Kasumi-1 (cell line): ENCODE measurements at regions not wholly inside any gene's neighbourhood (a gene's known extent, or its start where the extent isn't known, plus 50 kb on each side); places are given as distances from the start of the nearest gene placed in this dataset.
"Not testable (repeated sequence)": the region's sequence is repeated elsewhere in the genome, so short reads cannot be mapped to it uniquely, and the experiment has no call there.

Experiments
- DNase-seq, 2 experiments: peaks; one replicate each; lab custom pipeline; 2025; lab: John Stamatoyannopoulos, UW

DNA sequence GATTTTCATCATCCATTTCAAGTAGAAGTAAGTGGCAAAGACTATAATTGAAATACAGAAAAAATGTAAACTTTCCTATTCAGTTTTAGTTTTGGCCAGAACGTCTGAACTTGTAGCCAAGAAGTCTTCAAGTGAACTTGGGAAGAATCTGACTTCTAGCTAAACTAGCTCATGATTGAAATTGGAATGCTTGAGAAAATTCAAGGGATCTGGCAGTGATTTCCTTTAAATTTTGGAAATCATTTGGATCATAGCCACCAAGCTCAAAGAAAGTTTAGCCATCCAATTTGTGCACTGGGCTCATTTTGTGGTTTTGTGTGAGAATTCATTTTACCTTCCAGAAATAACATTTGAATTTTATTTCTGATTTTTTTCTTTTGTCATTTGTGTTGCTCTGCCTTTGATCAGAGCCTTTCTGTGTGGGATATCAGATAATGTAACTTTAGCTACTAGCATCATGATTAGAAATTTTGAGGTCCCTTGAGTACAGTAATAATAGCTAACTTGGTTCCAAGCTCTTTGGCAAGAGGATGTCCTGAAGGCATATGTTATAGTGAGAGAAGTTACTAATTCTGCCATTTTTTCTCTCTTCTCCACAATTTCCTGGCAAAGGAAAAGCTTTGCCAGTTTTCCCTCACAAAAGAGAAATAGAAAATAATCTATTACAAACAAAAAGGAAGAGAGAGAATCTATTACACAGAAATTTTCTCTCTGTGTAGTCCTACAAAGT, 2123.7 kb upstream of the RAG2 start:
- no peak for DNase-seq

DNA sequence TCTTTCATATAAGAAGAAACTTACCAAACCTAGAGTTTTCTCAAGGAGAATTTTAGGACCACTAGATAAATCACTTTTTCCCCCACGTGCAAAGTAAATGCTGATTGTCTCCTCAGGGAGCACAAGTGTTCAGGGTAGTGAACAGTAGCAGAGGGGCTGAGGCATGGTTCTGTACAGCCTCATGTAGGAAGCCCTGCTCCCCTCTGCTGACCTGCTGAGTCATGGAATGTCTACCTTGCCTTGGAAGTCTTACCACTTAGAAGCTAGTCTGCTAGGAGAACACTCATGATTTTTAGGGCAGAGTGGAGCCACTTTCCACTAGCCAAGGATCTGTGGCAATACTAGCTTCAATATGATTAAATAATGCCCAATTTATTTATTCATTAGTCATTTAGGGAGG, 2120.6 kb upstream of the RAG2 start:
- no peak for DNase-seq

DNA sequence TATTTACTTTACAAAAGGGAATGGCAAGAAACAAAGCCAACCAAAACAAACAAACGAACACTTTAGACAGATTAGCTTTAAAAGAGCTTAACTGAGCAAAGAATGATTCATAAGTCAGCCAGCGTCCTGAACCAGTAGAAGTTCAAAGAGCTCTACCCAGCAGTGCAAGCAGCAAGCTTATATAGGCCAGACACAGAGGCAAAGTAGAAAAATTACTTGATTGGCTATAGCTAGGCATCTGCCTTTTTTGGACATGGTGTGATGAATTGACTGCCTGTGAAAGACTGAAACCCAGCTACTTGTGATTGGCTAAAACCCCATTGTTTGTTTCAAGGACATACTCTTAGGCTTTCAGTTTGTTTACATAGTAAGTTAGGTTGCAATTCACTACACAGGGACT, 2120.0 kb upstream of the RAG2 start:
- no peak for DNase-seq

DNA sequence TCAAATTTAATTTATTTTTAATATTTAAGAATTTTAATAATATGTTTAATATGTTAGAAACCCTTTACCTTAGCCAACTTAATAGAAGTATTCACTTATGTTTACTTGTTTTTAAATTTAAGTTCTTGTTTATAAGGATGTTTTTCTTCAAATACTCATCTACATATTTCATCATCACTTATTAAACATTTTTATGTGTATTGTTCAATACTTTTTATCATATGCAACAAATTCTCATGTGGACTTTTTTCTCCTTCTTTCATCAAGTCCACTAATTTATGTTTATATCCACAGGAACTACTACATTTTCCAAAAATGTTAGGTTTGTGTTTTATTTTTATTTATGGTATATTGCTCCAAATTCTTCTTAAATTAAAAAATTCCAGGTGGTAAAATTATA, 2113.1 kb upstream of the RAG2 start:
- DNase-seq: no peak

DNA sequence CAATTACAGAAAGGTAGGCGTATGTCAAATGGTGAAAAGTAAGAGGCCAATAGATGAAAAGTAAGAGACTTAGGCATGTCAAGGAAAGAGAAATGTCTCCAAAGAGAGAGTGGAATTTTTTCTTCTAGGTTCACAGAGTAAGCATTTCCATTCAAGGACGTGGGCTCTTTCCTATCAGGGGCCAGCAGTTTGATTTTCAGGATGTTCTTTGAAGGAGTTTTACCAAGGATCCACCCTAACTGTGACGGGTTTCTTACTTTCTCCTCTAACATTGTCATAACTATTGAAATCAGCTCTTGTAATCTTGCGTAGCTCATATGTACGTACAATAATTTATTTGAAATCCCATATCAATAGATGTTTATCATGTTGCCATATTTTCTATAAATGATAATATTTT, 2112.2 kb upstream of the RAG2 start:
- DNase-seq: no peak

DNA sequence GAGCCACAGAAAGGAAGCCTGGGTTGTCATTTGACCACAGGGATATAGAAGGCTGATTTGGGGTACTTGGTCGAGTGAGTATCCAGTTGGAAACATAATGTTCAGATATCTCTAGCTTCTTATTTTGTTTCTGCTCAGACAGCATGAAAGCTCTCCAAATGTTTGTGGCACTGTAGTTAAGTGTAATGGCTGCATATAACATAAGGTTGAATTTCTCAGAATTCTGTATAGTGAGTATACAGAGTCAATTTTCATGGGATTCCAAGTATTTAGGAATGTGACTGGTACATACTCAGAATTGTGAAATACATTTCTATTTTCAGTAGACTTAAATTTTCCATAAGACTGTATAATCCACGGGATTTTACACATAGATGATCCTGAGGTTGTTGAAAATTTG, 2102.1 kb upstream of the RAG2 start:
- no peak for DNase-seq

DNA sequence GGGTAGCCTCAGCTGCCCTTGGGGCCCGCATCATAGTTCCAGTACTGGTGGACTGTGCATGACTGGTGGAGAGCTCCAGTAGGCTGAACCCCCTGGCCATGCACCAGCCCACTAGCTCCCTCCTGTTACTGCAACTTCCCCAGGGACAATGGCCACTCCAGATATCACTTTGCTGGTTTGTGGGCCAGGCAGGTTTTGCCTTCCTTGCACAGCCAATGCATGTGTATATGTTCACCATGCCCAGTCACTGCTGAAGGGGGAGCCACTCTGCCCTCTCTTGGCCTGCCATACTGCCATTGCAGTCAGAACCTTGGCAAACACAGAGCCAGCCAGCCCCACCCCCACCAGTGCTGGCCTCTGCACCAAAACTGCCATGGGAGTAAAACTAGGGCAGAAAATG, 2095.3 kb upstream of the RAG2 start:
- no peak for DNase-seq

DNA sequence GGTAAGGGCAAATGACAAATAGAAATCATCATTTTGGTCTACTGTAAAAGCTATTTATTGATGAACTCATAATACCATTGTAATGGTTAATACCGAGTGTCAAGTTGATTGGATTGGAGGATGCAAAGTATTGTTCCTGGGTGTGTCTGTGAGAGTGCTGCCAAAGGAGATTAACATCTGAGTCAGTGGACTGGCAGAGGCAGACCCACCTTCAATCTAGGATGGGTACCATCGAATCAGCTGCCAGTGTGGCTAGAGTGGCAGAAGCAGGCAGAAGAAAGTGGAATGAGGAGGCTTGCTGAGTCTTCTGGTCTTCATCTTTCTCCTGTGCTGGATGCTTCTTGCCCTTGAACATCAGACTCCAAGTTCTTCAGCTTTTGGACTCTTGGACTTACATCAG, 2092.2 kb upstream of the RAG2 start:
- not testable (repeated sequence) for DNase-seq

DNA sequence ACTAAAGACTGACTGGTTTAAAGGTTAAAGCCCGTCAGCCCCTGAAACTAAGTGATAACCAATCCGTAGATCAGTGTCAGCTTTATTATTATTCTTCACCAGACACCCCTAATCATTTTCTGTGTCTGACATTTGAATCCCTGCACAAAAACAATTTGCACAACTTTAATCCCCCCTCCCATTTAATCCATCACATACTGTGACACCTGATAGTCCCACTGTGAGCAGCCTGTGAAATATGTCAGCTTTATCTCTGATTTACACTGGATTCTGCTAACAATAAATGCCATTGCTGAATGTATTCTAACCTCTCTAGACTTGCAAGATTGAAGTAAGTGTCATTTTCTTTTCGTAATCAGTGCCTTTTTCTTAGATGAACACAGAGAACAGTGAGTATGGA, 2089.0 kb upstream of the RAG2 start:
- DNase-seq: no peak

DNA sequence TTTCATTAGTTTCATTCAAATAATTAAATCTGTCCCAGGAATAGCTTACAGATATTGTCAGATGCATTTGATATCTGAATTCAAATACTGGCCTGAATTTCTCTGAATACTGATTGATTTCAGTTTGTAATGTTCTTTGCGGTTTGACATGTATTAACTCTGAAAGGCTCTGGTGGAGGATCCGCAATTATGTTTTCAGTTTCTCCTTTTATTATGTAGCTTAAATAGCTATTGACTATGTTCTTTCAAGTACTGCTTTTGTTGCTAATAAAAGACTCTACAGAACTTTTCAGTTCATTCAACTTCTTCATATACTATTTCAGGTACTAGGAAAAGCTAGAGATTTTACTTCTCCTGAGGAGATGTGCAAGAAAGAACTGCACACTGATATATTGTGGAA, 2085.4 kb upstream of the RAG2 start:
- no peak for DNase-seq

DNA sequence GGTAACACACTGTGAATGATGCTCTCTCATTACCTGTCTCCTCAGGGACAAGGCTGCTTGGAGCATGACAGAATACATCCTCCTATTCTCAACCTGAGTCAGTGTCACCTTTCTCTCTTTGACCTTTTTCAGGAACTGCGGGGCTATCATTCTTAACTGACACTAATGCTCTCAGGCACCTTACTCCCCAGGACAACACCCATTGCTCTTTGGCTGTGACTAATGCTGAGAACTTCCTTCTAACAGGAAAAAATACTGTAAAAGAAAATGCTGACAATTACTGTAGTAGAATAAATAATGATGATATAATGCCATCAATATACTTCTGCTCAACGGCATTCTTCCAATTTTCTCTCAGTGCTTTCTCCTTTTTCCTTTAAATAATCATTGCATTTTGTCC, 2082.7 kb upstream of the RAG2 start:
- DNase-seq: no peak

DNA sequence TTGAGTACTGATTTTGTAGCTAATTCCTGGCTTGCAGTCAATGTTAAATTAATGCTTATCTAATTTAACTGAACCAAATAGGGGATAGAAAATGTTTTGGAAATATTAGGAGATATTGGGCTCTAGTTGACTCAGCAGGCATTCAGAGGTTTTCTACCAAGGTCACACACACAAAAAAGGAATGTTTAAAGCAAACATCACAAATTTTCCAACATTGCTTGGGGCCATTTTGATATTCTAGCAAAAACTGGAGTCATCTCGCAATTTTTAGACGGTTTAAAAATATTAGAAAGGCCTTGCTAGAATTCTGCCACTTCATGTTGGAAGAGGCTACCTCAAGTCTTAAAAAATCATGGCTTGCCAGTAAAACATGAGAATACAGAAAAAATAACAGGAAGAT, 2082.1 kb upstream of the RAG2 start:
- no peak for DNase-seq

DNA sequence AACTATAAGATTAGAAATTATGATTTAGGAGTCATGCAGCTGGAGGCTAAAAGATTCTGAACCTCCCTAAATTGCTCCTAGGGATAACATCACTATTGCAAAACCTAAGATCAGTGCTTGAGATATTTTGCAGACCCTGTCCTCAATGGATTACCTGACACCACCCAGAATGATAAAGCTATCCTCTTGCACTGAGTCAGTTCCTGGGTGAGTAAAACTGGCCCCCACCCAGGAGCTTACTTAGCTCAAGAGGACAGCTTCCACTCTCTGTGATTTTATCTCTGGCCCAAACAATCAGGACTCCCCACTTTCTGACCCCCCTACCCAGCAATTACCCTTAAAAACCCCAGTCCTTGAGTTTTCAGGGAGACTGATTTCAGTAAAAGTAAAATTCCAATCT, 2074.4 kb upstream of the RAG2 start:
- no peak for DNase-seq

DNA sequence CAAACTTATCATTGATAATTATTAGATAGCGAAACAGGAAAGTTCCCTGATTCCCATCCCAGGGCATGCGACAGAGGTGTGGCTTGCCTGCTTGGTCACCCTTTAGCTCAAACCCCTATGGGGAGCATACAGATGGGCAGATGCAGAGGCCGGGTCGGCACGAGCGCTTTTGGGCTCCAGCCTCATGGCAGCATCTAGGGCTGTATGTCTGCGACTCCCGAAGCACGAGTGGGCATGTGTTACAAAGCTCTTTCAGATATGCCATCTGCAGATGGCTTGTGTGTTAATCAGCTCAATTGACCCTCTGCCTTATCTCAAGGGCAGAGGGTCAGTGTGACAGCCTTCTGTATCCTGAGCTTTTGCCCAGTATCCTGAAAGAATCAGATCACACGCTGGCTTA, 2069.3 kb upstream of the RAG2 start:
- DNase-seq: no peak

DNA sequence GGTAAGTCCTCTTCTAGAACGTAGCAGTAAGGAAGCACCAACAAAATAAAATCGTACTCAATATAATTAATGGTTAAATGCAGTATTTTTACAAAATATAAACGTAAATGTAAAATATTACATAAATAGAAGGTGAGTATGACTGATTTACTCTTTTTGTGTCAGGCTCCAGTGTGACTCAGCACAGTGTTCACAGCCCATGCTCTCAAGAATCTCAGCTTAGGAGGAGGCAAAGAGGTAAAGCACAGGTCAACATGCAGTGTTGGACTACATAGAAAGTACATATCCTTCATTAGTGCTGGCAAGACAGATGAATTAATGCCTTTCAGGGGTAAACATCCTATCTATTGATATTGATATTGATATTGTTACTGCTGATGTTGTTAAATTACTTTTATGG, 2050.6 kb upstream of the RAG2 start:
- no peak for DNase-seq

DNA sequence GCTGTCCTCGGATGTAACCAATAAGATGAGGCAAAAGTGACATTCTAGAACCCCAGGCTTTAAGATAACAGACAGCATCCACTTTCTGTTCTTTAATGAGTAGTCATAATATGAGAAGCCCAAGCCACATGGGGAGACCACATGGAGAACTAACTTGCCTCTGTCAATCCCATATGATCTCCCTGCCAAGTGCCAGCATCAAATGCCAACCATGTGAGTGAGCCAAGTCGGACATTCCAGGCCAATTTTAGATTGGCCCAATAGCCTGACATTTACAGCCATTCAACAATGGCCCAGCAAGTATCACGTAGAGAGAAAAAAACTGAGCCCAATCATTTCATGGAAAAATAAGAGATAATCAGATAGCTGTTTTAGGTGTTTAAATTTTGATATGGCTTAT, 2048.3 kb upstream of the RAG2 start:
- no peak for DNase-seq

DNA sequence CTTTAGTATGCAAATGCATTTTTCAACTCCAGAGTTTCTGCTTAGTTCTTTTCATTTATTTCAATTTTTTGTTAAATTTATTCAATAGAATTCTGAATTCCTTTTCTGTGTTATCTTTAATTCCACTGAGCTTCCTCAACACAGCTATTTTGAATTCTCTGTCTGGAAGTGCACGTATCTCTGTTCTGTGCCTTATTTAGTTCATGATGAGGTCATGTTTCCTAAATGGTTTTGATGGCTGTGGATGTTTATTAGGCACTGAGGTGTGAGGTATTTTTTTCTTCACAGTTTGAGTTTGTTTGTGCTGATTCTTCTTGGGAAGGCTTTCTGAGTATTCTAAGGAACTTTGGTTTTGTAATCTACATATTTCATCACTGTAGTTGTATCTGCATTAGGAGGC, 2042.8 kb upstream of the RAG2 start:
- DNase-seq: no peak

DNA sequence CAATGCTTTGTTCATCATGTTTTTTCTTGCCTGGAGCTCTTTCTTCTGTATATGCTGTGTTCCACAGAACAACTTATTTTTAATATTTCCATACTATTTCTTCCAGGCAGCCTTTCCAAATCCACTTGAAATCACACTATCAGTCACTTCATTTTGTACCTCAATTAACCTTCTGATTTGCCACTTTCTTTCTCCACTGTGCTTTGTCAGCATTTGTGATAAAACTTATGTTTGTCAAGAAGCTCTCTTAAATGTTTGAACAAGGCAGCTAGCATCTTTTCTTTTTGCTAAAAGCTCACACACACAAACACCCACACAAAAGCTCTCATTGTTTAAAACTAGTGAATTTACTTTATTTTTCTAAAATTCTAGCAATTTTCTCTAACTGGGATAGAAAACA, 2014.7 kb upstream of the RAG2 start:
- no peak for DNase-seq

DNA sequence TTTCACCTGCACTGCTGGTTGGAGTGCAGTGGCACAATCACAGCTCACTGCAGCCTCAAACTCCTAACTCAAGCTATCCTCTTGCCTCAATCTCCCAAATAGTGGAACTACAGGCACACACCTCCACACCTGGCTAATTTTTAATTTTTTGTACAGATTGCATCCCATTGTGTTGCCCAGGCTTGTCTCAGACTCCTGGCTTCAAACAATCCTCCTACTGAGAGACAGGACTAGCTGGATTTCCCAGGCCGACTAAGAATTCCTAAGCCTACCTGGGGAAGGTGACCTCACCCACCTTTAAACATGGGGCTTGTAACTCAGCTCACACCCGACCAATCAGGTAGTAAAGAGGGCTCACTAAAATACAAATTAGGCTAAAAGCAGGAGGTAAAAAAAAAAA, 2003.3 kb upstream of the RAG2 start:
- DNase-seq: not testable (repeated sequence)

DNA sequence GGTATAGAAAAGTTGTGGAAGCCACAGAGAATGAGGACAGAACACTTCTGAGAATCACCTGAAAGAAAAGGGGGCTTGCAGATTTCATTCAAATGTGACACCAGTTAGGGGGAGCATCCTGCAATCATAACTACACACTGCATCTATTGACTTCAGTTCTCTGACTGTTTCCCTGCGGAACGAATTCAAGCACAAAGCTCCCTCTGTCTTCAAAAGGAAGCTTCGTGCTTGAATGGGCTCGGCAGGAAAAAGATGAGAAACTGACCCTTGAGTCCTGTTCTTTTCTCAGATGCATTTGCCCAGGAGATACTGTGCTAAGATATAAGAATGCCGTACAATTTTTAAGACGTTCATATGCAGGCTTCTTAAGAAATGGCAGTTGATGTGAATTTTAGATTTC, 2000.4 kb upstream of the RAG2 start:
- DNase-seq: no peak

DNA sequence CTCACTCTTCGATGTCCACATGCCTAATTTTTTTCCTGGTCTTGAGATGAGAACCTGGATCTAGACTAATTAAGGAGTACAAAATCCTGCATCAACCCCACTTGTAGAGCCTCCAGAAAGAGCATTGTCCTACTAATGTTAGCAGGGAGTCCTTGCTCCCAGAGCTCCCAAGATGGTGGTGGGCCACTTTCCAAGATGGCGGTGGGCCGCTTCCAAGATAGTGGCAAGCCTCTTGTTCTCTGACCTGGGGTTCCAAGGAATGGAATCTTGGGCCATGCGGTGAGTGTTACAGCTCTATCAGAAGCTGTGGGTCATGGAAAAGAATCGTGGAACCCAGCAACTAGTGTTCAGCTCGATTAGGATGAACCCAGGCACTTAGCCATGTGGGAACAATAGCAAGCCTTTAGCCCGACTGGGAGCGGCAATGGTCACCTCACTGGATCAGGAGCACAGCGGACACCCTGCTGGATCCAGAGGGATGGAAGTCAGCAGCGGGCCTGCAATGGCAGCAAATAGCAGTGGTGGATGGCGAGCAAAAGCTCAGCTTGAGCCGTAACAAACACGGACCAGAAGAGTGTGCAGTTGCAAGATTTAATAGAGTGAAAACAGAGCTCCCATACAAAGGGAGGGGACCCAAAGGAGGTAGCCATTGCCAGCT, 1997.5 kb upstream of the RAG2 start:
- DNase-seq: not testable (repeated sequence)

DNA sequence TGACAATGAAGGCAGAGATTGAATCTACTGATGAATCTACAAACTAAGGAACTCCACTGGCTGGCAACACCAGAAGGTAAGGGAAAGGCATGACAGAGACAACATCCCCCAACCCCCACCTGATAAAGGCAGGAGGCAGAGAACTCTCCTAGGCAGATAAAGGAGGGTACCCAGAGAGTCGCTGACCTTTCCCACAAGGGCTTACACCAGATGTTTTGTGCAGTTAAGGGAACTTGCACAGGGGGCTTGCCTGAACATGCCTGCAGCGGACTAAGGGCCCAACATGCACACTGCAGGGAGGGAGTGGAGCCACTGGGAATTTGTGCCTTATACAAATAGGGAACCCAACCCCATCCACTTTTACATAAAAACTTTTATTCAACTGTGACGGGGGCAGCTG, 1996.9 kb upstream of the RAG2 start:
- no peak for DNase-seq

DNA sequence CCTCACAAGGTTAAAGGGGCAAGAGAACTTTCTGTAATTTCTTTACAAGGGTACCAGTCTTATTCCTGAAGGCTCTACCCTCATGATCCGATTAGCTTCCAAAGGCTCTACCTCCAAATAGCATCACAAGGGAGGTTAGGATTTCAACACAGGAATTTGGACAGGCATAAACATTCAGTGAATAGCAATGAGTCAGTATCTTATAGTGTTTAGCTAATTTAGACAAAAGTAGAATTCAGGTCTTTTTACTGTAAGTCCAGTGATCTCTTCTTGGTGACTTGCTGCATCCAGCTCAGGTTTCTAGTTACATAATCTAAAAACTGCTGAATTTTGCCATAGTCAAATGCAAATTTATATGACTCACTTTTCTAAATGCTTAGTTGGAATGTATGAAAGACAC, 1995.6 kb upstream of the RAG2 start:
- no peak for DNase-seq

DNA sequence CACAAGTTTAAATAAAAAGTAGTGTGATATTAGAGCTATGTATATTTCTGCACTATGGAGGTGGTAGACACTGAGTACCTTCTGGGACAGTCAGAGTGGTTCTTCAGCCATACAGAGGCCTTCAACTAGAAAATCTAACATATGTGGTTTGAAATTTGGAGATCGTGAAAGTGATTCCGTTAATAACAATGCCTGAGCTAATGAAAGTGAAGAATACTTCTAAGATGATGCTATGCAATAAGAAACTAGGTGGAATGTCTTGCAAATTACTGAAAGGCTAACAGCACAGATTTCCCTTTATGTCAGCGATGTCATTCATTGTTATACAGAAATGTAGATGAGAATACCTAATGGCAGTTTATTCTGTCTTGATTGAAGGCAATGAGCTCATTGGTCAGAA, 1984.7 kb upstream of the RAG2 start:
- DNase-seq: no peak
